Esophagus muscularis mucosa (tissue), 4 donors: ENCODE measurements at regions not wholly inside any gene's neighbourhood (a gene's known extent, or its start where the extent isn't known, plus 50 kb on each side); places are given as distances from the start of the nearest gene placed in this dataset.

ENCODE experiments used
- DNase-seq: peaks from one replicate; pipeline ENCODE4 v3.0.0-alpha.2; 2017; ENCODE audit errors: extremely low spot score
- H3K27ac ChIP-seq, 4 donors: fragments of 200-600 bp; sonication (generic); replicated peaks in 1 of 4; 1 replicate in 3 of 4; 2 replicates in 1 of 4; pipeline ENCODE4 v1.5.1; 2016 to 2019; ENCODE audit warnings: mild to moderate bottlenecking in 1 of 4
- H3K27me3 ChIP-seq, 4 donors: fragments of 200-600 bp; sonication (generic); one replicate each; pipeline versions ENCODE4 v1.5.1 to v1.6.0; 2016 to 2019
- H3K36me3 ChIP-seq, 4 donors: fragments of 200-600 bp; sonication (generic); one replicate each; pipeline ENCODE4 v1.5.1; 2016 to 2019
- H3K4me1 ChIP-seq, 4 donors: fragments of 200-600 bp; sonication (generic); one replicate each; pipeline ENCODE4 v1.5.1; 2016 to 2019
- H3K4me3 ChIP-seq, 4 donors: fragments of 200-600 bp; sonication (generic); 1 replicate in 2 of 4; 2 replicates in 2 of 4; pipeline ENCODE4 v1.5.1; 2016 to 2019; ENCODE audit warnings: mild to moderate bottlenecking in 4 of 4, moderate library complexity in 1 of 4
- H3K9me3 ChIP-seq, 4 donors: fragments of 200-600 bp; sonication (generic); 1 replicate in 3 of 4; 2 replicates in 1 of 4; pipeline ENCODE4 v1.5.1; 2016 to 2019
- CTCF ChIP-seq, 3 experiments: fragments of 200-600 bp in 2 of 3; fragments of 450-650 bp in 1 of 3; sonication (generic) in 2 of 3; IDR thresholded peaks; one replicate each; pipeline ENCODE4 v1.5.1; 2017 to 2019; ENCODE audit warnings: antibody characterized with exemption in 3 of 3, mild to moderate bottlenecking in 2 of 3, moderate library complexity in 1 of 3
- EP300 ChIP-seq: sonication (generic); formaldehyde crosslinking; IDR thresholded peaks from one replicate; pipeline ENCODE4 v1.6.1; 2017; ENCODE audit warnings: antibody characterized with exemption
- POLR2A ChIP-seq: fragments of 450-650 bp; IDR thresholded peaks from one replicate; pipeline ENCODE4 v1.6.1; 2017; ENCODE audit warnings: antibody characterized with exemption, moderate library complexity, mild to moderate bottlenecking, low read depth
- POLR2AphosphoS5 ChIP-seq, 2 donors: sonication (generic); formaldehyde crosslinking; IDR thresholded peaks; one replicate each; pipeline ENCODE4 v1.6.1; 2017; ENCODE audit warnings: antibody characterized with exemption in 2 of 2
- WGBS: methylation state at CpG from one replicate; pipeline ENCODE4 v1.1.5; 2018; 5-methylcytosine and 5-hydroxymethylcytosine counted together
- intact Hi-C: fragments of 100-400 bp; cut with DNase I; formaldehyde crosslinking; loops from one replicate; pipeline ENCODE4 v1.15.1; 2023

DNA sequence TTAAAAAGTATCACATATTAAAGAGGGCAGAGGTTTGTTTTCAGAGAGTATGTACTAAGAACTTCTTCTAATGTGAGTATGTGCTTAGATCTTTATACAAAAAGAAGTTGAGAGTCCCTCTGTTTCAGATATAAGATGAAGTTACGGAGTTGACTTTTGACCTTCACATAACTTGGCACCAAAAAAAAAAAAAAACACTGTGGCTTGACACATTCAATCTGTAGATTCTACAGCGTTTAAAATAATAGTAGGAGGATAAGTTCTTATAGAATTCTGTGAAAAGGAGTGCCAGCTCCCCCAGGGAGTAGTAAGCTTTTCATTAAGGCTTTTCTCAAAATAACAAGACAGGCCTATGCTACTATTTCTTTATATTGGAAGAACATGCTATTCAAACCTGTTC lies 105.4 kb upstream of the LRP1B start:
- H3K36me3 ChIP-seq = no peaks in the 10 kb centered on the region
- 31% methylated on average over 2 of the region's 2 CpGs for WGBS
- no peak overlapping the region for H3K4me3 ChIP-seq
- no peaks in the 10 kb centered on the region for H3K4me1 ChIP-seq
- H3K9me3 ChIP-seq = no peaks in the 10 kb centered on the region
- intact Hi-C loops = no loop called here
- no peaks in the 10 kb centered on the region for H3K27me3 ChIP-seq
- TF ChIP-seq POLR2AphosphoS5 (IDR thresholded peaks at IDR 0.05) (no peak), CTCF (IDR thresholded peaks at IDR 0.05) (no peak), EP300 (no peak), POLR2A (no peak)
- DNase-seq = no peak
- no peak overlapping the region for H3K27ac ChIP-seq

DNA sequence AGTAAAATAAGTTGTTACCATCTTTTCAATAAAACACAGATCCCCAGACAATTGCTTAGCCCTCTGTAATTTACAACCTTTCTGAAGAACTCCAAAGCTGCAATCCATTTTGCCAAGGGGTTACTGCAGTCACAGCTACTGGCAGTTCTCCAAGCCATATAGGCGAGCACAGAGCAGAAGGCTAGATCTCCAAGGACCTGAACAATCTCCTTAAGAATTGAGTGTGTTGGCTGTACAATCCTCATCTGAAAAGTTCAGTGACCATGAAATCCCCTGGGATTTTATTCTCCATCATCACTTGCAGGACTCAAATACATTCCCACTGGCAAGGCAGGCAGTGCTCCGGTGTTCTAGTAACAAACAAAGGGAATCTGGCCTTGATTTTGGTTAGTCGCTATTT lies 103.9 kb upstream of the LRP1B start:
- TF ChIP-seq EP300 (no peak), POLR2AphosphoS5 (IDR thresholded peaks at IDR 0.05) (no peak), CTCF (IDR thresholded peaks at IDR 0.05) (no peak), POLR2A (no peak)
- H3K27ac ChIP-seq = no peak overlapping the region
- WGBS = 47% methylated on average over 3 of the region's 3 CpGs

DNA sequence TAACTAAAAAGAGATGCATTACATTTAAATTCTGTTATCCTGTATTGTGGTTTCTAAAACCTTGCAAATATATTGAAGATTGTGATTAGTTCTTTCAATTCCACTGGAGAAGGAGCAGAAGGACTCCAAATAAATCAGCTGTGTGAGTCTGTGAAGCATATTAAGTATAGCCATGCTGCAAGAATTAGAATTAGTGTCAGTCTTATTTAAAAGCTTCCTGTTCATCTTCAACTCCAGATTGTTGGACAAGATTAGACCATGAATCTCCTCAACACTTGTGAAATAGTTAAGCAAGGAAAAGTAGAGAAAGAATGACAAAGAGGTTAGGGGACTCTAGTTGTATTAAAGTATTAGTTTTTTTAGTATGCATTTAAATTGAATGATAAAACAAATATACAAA lies 92.5 kb upstream of the LRP1B start:
- DNase-seq = no peak
- TF ChIP-seq POLR2A = no peak
- no peak for TF ChIP-seq CTCF (IDR thresholded peaks at IDR 0.05)
- no peak for TF ChIP-seq EP300
- Histone ChIP-seq H3K27ac (no peak overlapping the region), H3K4me1 (no peaks in the 10 kb centered on the region), H3K36me3 (no peaks in the 10 kb centered on the region), H3K4me3 (no peak overlapping the region), H3K9me3 (no peaks in the 10 kb centered on the region), H3K27me3 (no peaks in the 10 kb centered on the region)
- intact Hi-C loops = no loop called here

More for the DNA sequence above, 103.9 kb upstream of the LRP1B start:
- no peaks in the 10 kb centered on the region for H3K36me3 ChIP-seq
- no peak for DNase-seq
- no peaks in the 10 kb centered on the region for H3K4me1 ChIP-seq
- H3K27me3 ChIP-seq = no peaks in the 10 kb centered on the region
- intact Hi-C loops = no loop called here
- H3K9me3 ChIP-seq = no peaks in the 10 kb centered on the region
- H3K4me3 ChIP-seq = no peak overlapping the region

DNA sequence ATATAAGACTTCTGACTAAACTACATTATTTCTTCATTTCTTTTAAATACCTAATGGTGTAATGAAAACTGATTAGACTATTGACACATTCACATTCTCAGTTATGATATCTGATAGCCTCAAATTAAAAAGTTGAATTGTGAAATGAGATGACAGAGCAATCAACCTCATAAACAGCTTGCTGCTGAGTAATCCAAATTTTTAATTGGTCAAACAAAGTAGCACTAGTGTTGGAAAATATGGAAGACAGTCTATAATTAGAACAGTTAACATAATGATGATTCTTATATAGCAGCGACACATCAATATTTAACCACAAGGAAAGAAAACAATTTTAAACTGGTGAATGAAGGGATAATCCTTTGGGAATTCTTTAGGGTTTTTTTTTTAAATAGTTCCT lies 91.9 kb upstream of the LRP1B start:
- Histone ChIP-seq H3K36me3 (no peaks in the 10 kb centered on the region), H3K9me3 (no peaks in the 10 kb centered on the region), H3K27me3 (no peaks in the 10 kb centered on the region), H3K27ac (no peak overlapping the region), H3K4me1 (no peaks in the 10 kb centered on the region), H3K4me3 (no peak overlapping the region)
- WGBS = 86% methylated on average over 1 of the region's 1 CpG
- no peak for DNase-seq
- intact Hi-C loops = no loop called here
- no peak for TF ChIP-seq CTCF (IDR thresholded peaks at IDR 0.05)
- no peak for TF ChIP-seq POLR2AphosphoS5 (IDR thresholded peaks at IDR 0.05)
- no peak for TF ChIP-seq POLR2A
- TF ChIP-seq EP300 = no peak

DNA sequence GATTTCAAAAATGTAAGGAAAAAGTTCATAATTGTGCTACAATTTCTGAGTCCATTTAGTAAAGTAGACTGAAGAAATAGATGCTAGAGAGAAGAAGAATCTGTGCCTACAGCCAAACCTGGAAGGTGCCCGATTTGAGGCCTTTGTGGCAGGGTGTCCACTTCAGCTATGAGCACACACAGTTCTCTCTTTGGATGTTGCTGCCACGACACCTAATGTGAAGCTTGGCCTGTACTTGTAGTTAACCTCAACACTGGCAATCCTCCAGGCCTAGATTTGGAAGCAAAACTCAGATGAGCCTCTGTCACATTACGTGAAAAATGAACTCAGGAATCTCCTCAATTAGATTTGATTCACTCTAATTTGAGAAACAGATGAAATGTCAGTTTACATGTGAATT lies 90.1 kb upstream of the LRP1B start:
- H3K4me1 ChIP-seq = no peaks in the 10 kb centered on the region
- 39% methylated on average over 3 of the region's 3 CpGs for WGBS

More for the DNA sequence above, 90.1 kb upstream of the LRP1B start:
- DNase-seq = no peak
- no peak overlapping the region for H3K27ac ChIP-seq
- H3K4me3 ChIP-seq = no peak overlapping the region
- no peak for TF ChIP-seq POLR2A
- TF ChIP-seq EP300 = no peak
- TF ChIP-seq CTCF (IDR thresholded peaks at IDR 0.05) = no peak
- TF ChIP-seq POLR2AphosphoS5 (IDR thresholded peaks at IDR 0.05) = no peak
- H3K27me3 ChIP-seq = no peaks in the 10 kb centered on the region
- intact Hi-C loops = no loop called here
- no peaks in the 10 kb centered on the region for H3K9me3 ChIP-seq
- H3K36me3 ChIP-seq = no peaks in the 10 kb centered on the region
